OCI-LY7 (cell line): ENCODE measurements at regions not wholly inside any gene's neighbourhood (a gene's known extent, or its start where the extent isn't known, plus 50 kb on each side); places are given as distances from the start of the nearest gene placed in this dataset.

Source experiments
- CTCF ChIP-seq: fragments of 200-600 bp; sonication (generic); conservative IDR thresholded peaks from 2 replicates; pipeline ENCODE4 v1.5.1; 2014; ENCODE audit warnings: mild to moderate bottlenecking, antibody characterized with exemption, low read length, moderate library complexity, mixed read lengths
- EZH2phosphoT487 ChIP-seq: fragments of 200-600 bp; sonication (generic); IDR thresholded peaks from 2 replicates; pipeline ENCODE4 v1.6.1; 2018; ENCODE audit warnings: low read depth, borderline replicate concordance, mild to moderate bottlenecking, mixed run types, antibody characterized with exemption, low read length, moderate library complexity, mixed read lengths

DNA sequence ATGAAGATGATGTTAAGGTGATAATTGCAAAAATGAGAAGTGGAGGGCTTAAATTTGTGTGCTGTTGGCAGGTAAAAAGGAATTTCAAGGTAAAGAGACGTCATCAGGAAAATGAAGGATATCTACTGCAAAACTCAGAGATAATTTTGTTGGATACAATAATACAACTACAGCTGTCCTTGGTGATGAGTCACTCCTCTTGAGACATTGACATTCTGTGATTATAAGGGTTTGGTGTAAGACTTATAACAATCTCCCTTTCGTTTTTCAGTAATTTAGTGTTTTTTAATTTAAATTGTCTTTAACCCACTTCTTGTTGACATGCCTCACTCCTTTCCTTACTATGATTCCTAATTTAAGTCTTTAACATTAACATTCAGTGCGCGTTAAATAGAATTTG lies 1074.1 kb upstream of the SLIT2 start:
- TF ChIP-seq CTCF, result no peak
- TF ChIP-seq EZH2phosphoT487, result no peak
